SK-N-SH (cell line): ENCODE measurements at regions not wholly inside any gene's neighbourhood (a gene's known extent, or its start where the extent isn't known, plus 50 kb on each side); places are given as distances from the start of the nearest gene placed in this dataset.

Experiments
- CTCF ChIA-PET: fragments of 300-600, 350-600 bp; formaldehyde crosslinking; extraction: SDS; loops from one replicate; lab custom pipeline; 2021; lab: Yijun Ruan, JAX
- POLR2A ChIA-PET: fragments of 350-600 bp; sonication (Branson Sonifier 250); formaldehyde crosslinking; extraction: SDS; loops from one replicate; lab custom pipeline; 2020; ENCODE audit warnings: antibody characterized with exemption, inconsistent platforms; lab: Yijun Ruan, JAX
- DNase-seq: peaks from one replicate; pipeline ENCODE4 v3.0.0; 2012
- H2AFZ ChIP-seq: fragments of 200-600 bp; sonication (generic); 2 replicates; pipeline ENCODE4 v1.8.1; 2016; ENCODE audit warnings: antibody characterized with exemption, mild to moderate bottlenecking, low read depth
- H3F3A ChIP-seq: fragments of 200-600 bp; sonication (generic); replicated peaks from 2 replicates; pipeline ENCODE3; 2016; ENCODE audit warnings: antibody characterized with exemption, mild to moderate bottlenecking; ENCODE audit not compliant: insufficient read depth
- H3K27ac ChIP-seq, 2 experiments: fragments of 200-500 bp in 1 of 2; fragments of 200-600 bp in 1 of 2; sonication (Bioruptor generic) in 1 of 2; sonication (generic), shearing (Covaris generic) in 1 of 2; 2 replicates each; pipeline versions ENCODE4 v1.5.1 to v1.6.1; 2014 to 2016; ENCODE audit warnings: low read depth in 2 of 2, inconsistent platforms in 1 of 2, low read length in 1 of 2, mild to moderate bottlenecking in 1 of 2, mixed read lengths in 1 of 2
- H3K27me3 ChIP-seq: fragments of 200-600 bp; sonication (generic), shearing (Covaris generic); 2 replicates; pipeline ENCODE4 v1.6.1; 2016; ENCODE audit warnings: mixed run types; ENCODE audit not compliant: insufficient read depth
- H3K36me3 ChIP-seq, 2 experiments: fragments of 200-500 bp in 1 of 2; fragments of 200-600 bp in 1 of 2; sonication (Bioruptor generic) in 1 of 2; sonication (generic) in 1 of 2; replicated peaks in 1 of 2; 2 replicates each; pipeline versions ENCODE3 to v1.5.1; 2014 to 2016; ENCODE audit warnings: low read length in 1 of 2, mild to moderate bottlenecking in 1 of 2; ENCODE audit not compliant: insufficient read depth in 2 of 2, control insufficient read depth in 1 of 2
- H3K4me1 ChIP-seq, 2 experiments: fragments of 200-500 bp in 1 of 2; fragments of 200-600 bp in 1 of 2; sonication (Bioruptor generic) in 1 of 2; sonication (generic), shearing (Covaris generic) in 1 of 2; 2 replicates each; pipeline versions ENCODE4 v1.5.1 to v1.6.1; 2014 to 2016; ENCODE audit warnings: low read depth in 1 of 2, low read length in 1 of 2, mixed run types in 1 of 2; ENCODE audit not compliant: insufficient read depth in 2 of 2, control insufficient read depth in 1 of 2
- H3K4me2 ChIP-seq: fragments of 200-600 bp; sonication (generic), shearing (Covaris generic); 2 replicates; pipeline ENCODE4 v1.6.1; 2017; ENCODE audit warnings: mixed run types
- H3K4me3 ChIP-seq, 2 experiments: fragments of 200-500 bp in 1 of 2; fragments of 200-600 bp in 1 of 2; sonication (Bioruptor generic) in 1 of 2; sonication (generic), shearing (Covaris generic) in 1 of 2; 2 replicates each; pipeline versions ENCODE4 v1.5.1 to v1.8.1; 2014 to 2016; ENCODE audit warnings: low read depth in 2 of 2, inconsistent platforms in 1 of 2, low read length in 1 of 2, mild to moderate bottlenecking in 1 of 2, mixed read lengths in 1 of 2, moderate library complexity in 1 of 2
- H3K79me2 ChIP-seq: fragments of 200-600 bp; sonication (generic); 2 replicates; pipeline ENCODE4 v1.8.1; 2017; ENCODE audit warnings: mild to moderate bottlenecking; ENCODE audit not compliant: insufficient read depth
- H3K9ac ChIP-seq: fragments of 200-600 bp; sonication (generic); 2 replicates; pipeline ENCODE4 v1.6.1; 2017; ENCODE audit warnings: mixed run types
- H3K9me2 ChIP-seq: fragments of 200-600 bp; sonication (generic); 2 replicates; pipeline ENCODE4 v1.6.1; 2017; ENCODE audit warnings: mixed run types
- H3K9me3 ChIP-seq: fragments of 200-600 bp; sonication (generic); 2 replicates; pipeline ENCODE4 v1.6.1; 2017; ENCODE audit warnings: mixed run types, mild to moderate bottlenecking, moderate library complexity
- H4K20me1 ChIP-seq: fragments of 200-600 bp; sonication (generic); 2 replicates; pipeline ENCODE4 v1.6.1; 2017; ENCODE audit warnings: mild to moderate bottlenecking, mixed run types; ENCODE audit not compliant: insufficient read depth
- CHD2 ChIP-seq: fragments of 150-350 bp; IDR thresholded peaks from 2 replicates; pipeline ENCODE4 v1.6.1; 2018; ENCODE audit warnings: low read length; ENCODE audit not compliant: partially characterized antibody
- CTCF ChIP-seq: fragments of 200-600 bp; sonication (generic); IDR thresholded peaks from 2 replicates; pipeline ENCODE4 v1.6.1; 2017; ENCODE audit warnings: antibody characterized with exemption, mild to moderate bottlenecking, moderate library complexity
- ELF1 ChIP-seq: IDR thresholded peaks from 2 replicates; pipeline ENCODE4 v1.4.0; 2012
- EP300 ChIP-seq, 2 experiments: IDR thresholded peaks; 2 replicates each; pipeline versions ENCODE4 v1.4.0 to v1.6.1; 2012; ENCODE audit warnings: borderline replicate concordance in 1 of 2, low read depth in 1 of 2, low read length in 1 of 2
- FOSL2 ChIP-seq: IDR thresholded peaks from 2 replicates; pipeline ENCODE4 v1.4.0; 2012; ENCODE audit warnings: low read depth, mild to moderate bottlenecking, moderate library complexity, borderline replicate concordance
- FOXM1 ChIP-seq: IDR thresholded peaks from 2 replicates; pipeline ENCODE4 v1.4.0; 2012; ENCODE audit warnings: low read depth, mild to moderate bottlenecking
- GABPA ChIP-seq: IDR thresholded peaks from 2 replicates; pipeline ENCODE4 v1.4.0; 2012; ENCODE audit warnings: low read depth, mild to moderate bottlenecking
- IRF3 ChIP-seq: fragments of 150-350 bp; IDR thresholded peaks from 2 replicates; pipeline ENCODE4 v1.6.1; 2016; ENCODE audit warnings: mild to moderate bottlenecking, low read depth, low read length
- JUND ChIP-seq: IDR thresholded peaks from 2 replicates; pipeline ENCODE4 v1.4.0; 2012
- MAX ChIP-seq: IDR thresholded peaks from 2 replicates; pipeline ENCODE4 v1.4.0; 2012; ENCODE audit warnings: low read depth
- MXI1 ChIP-seq: IDR thresholded peaks from 2 replicates; pipeline ENCODE4 v1.6.1; 2012; ENCODE audit warnings: mild to moderate bottlenecking, low read depth, low read length, improper control_type of control experiment
- RCOR1 ChIP-seq: fragments of 150-350 bp; IDR thresholded peaks from 2 replicates; pipeline ENCODE4 v1.6.1; 2017; ENCODE audit warnings: antibody characterized with exemption, low read length
- REST ChIP-seq: IDR thresholded peaks from 2 replicates; pipeline ENCODE4 v1.6.1; 2012; ENCODE audit warnings: mild to moderate bottlenecking, low read depth, low read length, moderate library complexity
- TAF1 ChIP-seq: IDR thresholded peaks from 2 replicates; pipeline ENCODE4 v1.6.1; 2012; ENCODE audit warnings: low read depth, mild to moderate bottlenecking, low read length, moderate library complexity, borderline replicate concordance
- USF1 ChIP-seq: IDR thresholded peaks from 2 replicates; pipeline ENCODE4 v1.4.0; 2012; ENCODE audit warnings: low read depth, borderline replicate concordance
- YY1 ChIP-seq: IDR thresholded peaks from 2 replicates; pipeline ENCODE4 v1.4.0; 2012; ENCODE audit warnings: low read depth, mild to moderate bottlenecking
- ZBTB33 ChIP-seq: IDR thresholded peaks from 2 replicates; pipeline ENCODE4 v1.4.0; 2012; ENCODE audit warnings: low read depth, borderline replicate concordance
- WGBS: methylation state at CpG from one replicate; pipeline ENCODE4 v1.1.6; 2017; ENCODE audit warnings: low lambda C conversion rate; 5-methylcytosine and 5-hydroxymethylcytosine counted together

GRCh38 chr7:80347173-80347572 is 164.7 kb downstream of the GNAT3 start:
- 89% methylated on average over 1 of the region's 1 CpG for WGBS
- DNase-seq = no peak
- Histone ChIP-seq H2AFZ (no peak overlapping the region), H3K9ac (no peak overlapping the region), H3K9me3 (no peaks in the 10 kb centered on the region), H3K4me1 (no peaks in the 10 kb centered on the region; a peak in 2 of 4 replicates), H3K79me2 (no peaks in the 10 kb centered on the region), H3K27ac (no peak overlapping the region), H3K27me3 (no peaks in the 10 kb centered on the region), H3F3A (no peaks in the 10 kb centered on the region), H3K4me2 (no peak overlapping the region), H3K36me3 (no peaks in the 10 kb centered on the region), H3K9me2 (no peaks in the 10 kb centered on the region), H3K4me3 (no peak overlapping the region), H4K20me1 (no peaks in the 10 kb centered on the region)
- CTCF ChIA-PET = interaction anchor here (0.7 to 1.6 kb wide), 4 partner anchors 13 to 213 kb away, joined by 3 to 8 read pairs (median 4); partner anchors contain the start of gene GNAI1
- TF ChIP-seq JUND (no peak), TAF1 (no peak), ZBTB33 (no peak), USF1 (no peak), GABPA (no peak), CHD2 (no peak), REST (no peak), EP300 (IDR thresholded peaks at IDR 0.05; ENCODE audit: borderline replicate concordance in 1 of 2, low read depth in 1 of 2, low read length in 1 of 2) (no peak), FOSL2 (no peak), YY1 (no peak), ELF1 (no peak), CTCF (no peak), FOXM1 (no peak), MAX (no peak), MXI1 (no peak), RCOR1 (no peak), IRF3 (no peak)
- POLR2A ChIA-PET = no interaction called here
